ENCODE measurements at regions not wholly inside any gene's neighbourhood (a gene's known extent, or its start where the extent isn't known, plus 50 kb on each side); places are given as distances from the start of the nearest gene placed in this dataset.

DNA sequence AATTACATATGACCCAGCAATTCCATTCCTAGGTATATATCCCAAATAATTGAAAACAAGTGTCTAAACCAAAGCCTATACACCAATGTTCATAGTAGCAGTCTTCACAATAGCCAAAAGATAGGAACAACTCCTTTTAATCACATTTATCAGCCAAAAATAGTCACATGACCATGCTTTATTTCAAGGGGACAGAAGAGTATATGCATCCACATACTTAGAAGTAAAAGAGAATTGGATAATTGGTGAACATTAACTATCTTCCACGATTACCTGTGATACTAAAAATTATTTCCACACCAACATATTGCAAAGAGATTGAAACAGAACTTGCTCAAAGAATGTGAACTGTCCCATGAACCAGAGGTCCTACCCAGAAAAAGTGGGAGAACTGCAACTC, 51.8 kb upstream of the FOXE1 start:
- DNase-seq (ENCODE audit: low read depth) = no peak
- H3K4me3 ChIP-seq (ENCODE audit: low read depth, low read length) = no peak overlapping the region
- TF ChIP-seq, protein P1, sequence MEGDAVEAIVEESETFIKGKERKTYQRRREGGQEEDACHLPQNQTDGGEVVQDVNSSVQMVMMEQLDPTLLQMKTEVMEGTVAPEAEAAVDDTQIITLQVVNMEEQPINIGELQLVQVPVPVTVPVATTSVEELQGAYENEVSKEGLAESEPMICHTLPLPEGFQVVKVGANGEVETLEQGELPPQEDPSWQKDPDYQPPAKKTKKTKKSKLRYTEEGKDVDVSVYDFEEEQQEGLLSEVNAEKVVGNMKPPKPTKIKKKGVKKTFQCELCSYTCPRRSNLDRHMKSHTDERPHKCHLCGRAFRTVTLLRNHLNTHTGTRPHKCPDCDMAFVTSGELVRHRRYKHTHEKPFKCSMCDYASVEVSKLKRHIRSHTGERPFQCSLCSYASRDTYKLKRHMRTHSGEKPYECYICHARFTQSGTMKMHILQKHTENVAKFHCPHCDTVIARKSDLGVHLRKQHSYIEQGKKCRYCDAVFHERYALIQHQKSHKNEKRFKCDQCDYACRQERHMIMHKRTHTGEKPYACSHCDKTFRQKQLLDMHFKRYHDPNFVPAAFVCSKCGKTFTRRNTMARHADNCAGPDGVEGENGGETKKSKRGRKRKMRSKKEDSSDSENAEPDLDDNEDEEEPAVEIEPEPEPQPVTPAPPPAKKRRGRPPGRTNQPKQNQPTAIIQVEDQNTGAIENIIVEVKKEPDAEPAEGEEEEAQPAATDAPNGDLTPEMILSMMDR (conservative IDR thresholded peaks at IDR 0.05; ENCODE audit: low read depth, low read length) = no peak

DNA sequence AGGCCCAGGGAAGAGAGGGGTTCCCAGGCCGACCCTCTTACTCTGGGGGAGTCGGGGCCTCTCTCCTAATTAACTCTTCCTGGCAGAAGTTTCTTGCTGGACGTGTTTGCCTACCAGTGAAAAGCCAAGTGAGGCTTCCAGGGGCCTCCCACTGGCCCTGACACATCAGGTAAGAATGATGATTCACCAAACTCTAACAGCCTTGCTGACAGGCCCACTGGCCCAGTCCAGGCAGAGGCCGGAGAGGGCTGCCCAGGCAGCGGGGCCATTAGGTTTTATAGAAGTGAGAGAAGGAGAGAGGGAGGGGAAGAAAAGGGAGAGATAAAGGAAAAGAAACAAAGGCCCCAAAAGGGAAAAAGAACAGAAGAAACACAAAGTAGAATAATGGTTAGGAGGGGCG, 50.8 kb upstream of the FOXE1 start:
- TF ChIP-seq, protein P1 (conservative IDR thresholded peaks at IDR 0.05; ENCODE audit: low read depth, low read length) = no peak
- H3K4me3 ChIP-seq (ENCODE audit: low read depth, low read length) = no peak overlapping the region
- DNase-seq (ENCODE audit: low read depth) = peak; percentile 58

DNA sequence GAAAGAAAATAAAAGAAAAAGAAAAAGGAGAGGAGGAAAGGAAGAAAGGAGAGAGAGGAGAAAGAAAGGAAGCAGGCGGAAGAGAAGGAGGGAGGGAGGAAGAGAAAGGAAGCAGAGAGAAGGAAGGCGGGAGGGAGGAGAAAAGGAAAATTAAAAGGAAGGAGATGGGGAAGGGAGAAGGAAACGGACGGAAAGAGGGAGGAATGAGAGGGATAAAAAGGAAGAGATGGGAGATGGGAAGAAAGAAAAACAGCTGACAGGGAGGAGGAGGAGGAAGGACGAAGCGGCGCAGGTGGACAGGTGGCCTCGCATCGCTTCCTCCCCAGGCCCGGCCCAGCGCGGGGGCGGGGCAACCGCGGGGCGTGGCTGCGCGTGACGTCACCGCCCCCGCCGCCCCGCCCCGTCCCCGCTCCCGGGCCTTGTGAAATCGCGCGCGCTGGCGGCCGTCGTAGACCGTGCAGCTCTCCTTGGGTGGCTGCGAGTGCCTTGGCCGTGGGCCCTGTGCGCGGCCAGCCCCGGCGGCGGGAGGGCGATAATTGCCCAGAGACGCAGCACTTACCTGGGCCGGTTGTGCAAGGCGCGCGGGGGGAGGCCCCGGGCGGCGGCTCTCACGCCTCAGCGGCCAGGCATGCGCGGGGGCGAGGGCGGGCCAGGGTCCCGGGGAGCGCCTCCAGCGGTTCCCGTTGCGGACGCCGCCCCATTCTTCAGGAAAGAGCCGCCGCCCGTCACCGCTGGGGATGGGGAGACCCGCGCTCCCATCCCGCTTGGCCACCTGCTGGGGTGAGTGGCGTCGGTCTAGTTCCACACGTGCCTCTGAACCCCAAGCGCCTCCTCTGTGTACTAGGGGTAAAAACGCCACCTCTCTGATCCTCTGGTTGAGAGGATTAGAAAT, 49.6 kb upstream of the FOXE1 start:
- H3K4me3 ChIP-seq (ENCODE audit: low read depth, low read length) = peak overlapping the region; percentile 51
- TF ChIP-seq, protein P1 (conservative IDR thresholded peaks at IDR 0.05; ENCODE audit: low read depth, low read length) = no peak
- peak; percentile 44 for DNase-seq (ENCODE audit: low read depth)
